Parathyroid adenoma (tissue), 2 donors: ENCODE measurements at regions not wholly inside any gene's neighbourhood (a gene's known extent, or its start where the extent isn't known, plus 50 kb on each side); places are given as distances from the start of the nearest gene placed in this dataset.
"Not testable (repeated sequence)": the region's sequence is repeated elsewhere in the genome, so short reads cannot be mapped to it uniquely, and the experiment has no call there.

Experiments used
- H2AFZ ChIP-seq: fragments of 300-600 bp; sonication (generic); one replicate; pipeline ENCODE4 v1.7.0; 2017; ENCODE audit warnings: antibody characterized with exemption, mild to moderate bottlenecking
- H3K27ac ChIP-seq: fragments of 300-600 bp; sonication (generic); one replicate; pipeline ENCODE4 v1.7.0; 2017
- H3K27me3 ChIP-seq: fragments of 300-600 bp; sonication (generic); one replicate; pipeline ENCODE4 v1.7.0; 2017; ENCODE audit warnings: low read length; ENCODE audit not compliant: control insufficient read depth, insufficient read depth
- H3K36me3 ChIP-seq: fragments of 300-600 bp; sonication (generic); one replicate; pipeline ENCODE4 v1.7.0; 2017; ENCODE audit warnings: low read length; ENCODE audit not compliant: control insufficient read depth, insufficient read depth
- H3K4me1 ChIP-seq: fragments of 300-600 bp; sonication (generic); one replicate; pipeline ENCODE4 v1.7.0; 2017; ENCODE audit warnings: control low read depth
- H3K4me2 ChIP-seq: fragments of 300-600 bp; sonication (generic); one replicate; pipeline ENCODE4 v1.7.0; 2017; ENCODE audit warnings: low read length
- H3K4me3 ChIP-seq: fragments of 300-600 bp; sonication (generic); one replicate; pipeline ENCODE4 v1.7.0; 2017; ENCODE audit warnings: low read depth, low read length
- H3K79me2 ChIP-seq: fragments of 300-600 bp; sonication (generic); one replicate; pipeline ENCODE4 v1.7.0; 2017; ENCODE audit warnings: control low read depth
- H3K9ac ChIP-seq: fragments of 300-600 bp; sonication (generic); one replicate; pipeline ENCODE4 v1.7.0; 2017; ENCODE audit warnings: mild to moderate bottlenecking
- H3K9me3 ChIP-seq: fragments of 300-600 bp; sonication (generic); one replicate; pipeline ENCODE4 v1.7.0; 2017; ENCODE audit warnings: low read length; ENCODE audit not compliant: control insufficient read depth
- CTCF ChIP-seq: fragments of 300-600 bp; sonication (generic); IDR thresholded peaks from one replicate; pipeline ENCODE4 v1.7.0; 2017; ENCODE audit warnings: antibody characterized with exemption, mild to moderate bottlenecking
- donor health status: primary hyperparathyroidism.

GRCh38 chr7:54189330-54189729 is 352.8 kb upstream of the VSTM2A start:
- no peak for TF ChIP-seq CTCF

GRCh38 chr7:54201501-54201900 is 340.7 kb upstream of the VSTM2A start:
- H3K9me3 ChIP-seq = no peaks in the 10 kb centered on the region
- no peaks in the 10 kb centered on the region for H3K4me1 ChIP-seq
- H3K4me2 ChIP-seq = no peak overlapping the region
- no peaks in the 10 kb centered on the region for H3K79me2 ChIP-seq
- no peak overlapping the region for H3K4me3 ChIP-seq
- H3K27me3 ChIP-seq = no peaks in the 10 kb centered on the region
- no peak overlapping the region for H3K27ac ChIP-seq
- H2AFZ ChIP-seq = no peak overlapping the region
- no peak for TF ChIP-seq CTCF
- no peaks in the 10 kb centered on the region for H3K36me3 ChIP-seq
- no peak overlapping the region for H3K9ac ChIP-seq

More at GRCh38 chr7:54189330-54189729, 352.8 kb upstream of the VSTM2A start:
- Histone ChIP-seq H3K79me2 (no peaks in the 10 kb centered on the region), H3K36me3 (no peaks in the 10 kb centered on the region), H3K9me3 (no peaks in the 10 kb centered on the region), H3K27me3 (no peaks in the 10 kb centered on the region), H3K9ac (no peak overlapping the region), H3K4me3 (no peak overlapping the region), H3K27ac (no peak overlapping the region), H3K4me1 (no peaks in the 10 kb centered on the region), H2AFZ (no peak overlapping the region), H3K4me2 (no peak overlapping the region)

DNA sequence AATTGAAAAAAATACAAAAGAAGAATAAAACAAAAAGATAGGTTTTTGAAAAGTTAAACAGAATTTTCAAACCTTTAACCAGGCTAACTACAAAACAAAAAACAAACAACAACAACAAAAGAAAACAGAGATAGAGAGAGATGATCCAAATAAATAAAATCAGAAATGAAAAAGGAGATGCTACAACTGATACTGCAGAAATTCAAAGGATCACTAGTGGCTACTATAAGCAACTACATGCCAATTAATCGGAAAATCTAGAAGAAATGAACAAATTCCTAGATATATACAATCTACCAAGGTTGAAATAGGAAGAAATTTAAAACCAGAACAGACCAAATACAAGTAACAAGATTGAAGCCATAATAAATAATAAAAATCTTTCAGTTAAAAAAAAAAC is 326.8 kb upstream of the VSTM2A start:
- H3K4me1 ChIP-seq = no peaks in the 10 kb centered on the region
- no peaks in the 10 kb centered on the region for H3K79me2 ChIP-seq
- no peak overlapping the region for H2AFZ ChIP-seq
- no peaks in the 10 kb centered on the region for H3K9me3 ChIP-seq
- no peak overlapping the region for H3K9ac ChIP-seq
- H3K4me3 ChIP-seq = no peak overlapping the region
- no peaks in the 10 kb centered on the region for H3K36me3 ChIP-seq
- no peak for TF ChIP-seq CTCF
- H3K27ac ChIP-seq = no peak overlapping the region
- H3K27me3 ChIP-seq = no peaks in the 10 kb centered on the region
- H3K4me2 ChIP-seq = no peak overlapping the region

DNA sequence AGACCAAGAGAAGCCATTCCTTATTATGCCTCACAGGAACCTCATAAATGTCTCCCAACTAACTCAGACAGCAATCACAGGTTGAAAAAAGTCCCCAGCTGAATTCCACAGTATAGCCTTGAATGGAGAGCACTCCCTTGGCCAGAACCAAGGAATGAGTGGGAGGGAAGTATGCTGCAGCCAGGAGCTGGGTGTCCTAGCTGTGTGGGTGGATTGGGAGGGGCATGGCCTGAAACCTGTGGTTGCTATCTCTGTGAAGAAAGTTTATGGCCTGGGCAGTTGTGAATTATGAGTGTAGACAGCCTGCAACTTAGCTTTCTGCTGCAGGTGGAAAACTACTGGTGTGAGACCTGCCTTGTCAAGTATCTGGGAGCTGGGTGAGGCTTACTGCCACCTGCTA is 316.1 kb upstream of the VSTM2A start:
- not testable (repeated sequence) for H3K27me3 ChIP-seq, H3K79me2 ChIP-seq, H3K4me1 ChIP-seq

DNA sequence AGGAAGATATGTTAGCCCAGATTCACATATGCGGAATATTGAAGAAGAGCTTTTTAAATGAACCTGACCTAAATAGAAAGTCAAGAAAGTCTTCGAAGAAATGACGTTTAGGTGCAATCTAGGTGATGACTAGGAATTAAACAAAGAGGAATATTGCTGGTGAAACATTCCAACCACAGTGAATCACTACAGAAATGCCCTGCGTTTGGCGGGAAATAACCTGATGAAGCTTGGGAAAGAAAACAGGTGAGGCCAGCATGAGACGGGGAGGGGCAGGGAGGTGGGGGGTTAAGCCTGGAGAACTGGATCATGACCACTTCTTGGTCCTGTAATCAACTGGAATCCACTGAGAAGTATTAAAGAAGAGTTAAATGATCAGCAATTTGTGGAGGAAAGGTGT is 299.4 kb upstream of the VSTM2A start:
- Histone ChIP-seq H3K4me2 (no peak overlapping the region), H3K4me1 (no peaks in the 10 kb centered on the region), H2AFZ (no peak overlapping the region), H3K27ac (no peak overlapping the region), H3K36me3 (no peaks in the 10 kb centered on the region), H3K9me3 (no peaks in the 10 kb centered on the region), H3K79me2 (no peaks in the 10 kb centered on the region), H3K9ac (no peak overlapping the region), H3K4me3 (no peak overlapping the region), H3K27me3 (no peaks in the 10 kb centered on the region)
- no peak for TF ChIP-seq CTCF

More for the DNA sequence above, 316.1 kb upstream of the VSTM2A start:
- H3K4me2 ChIP-seq, H3K9ac ChIP-seq, H3K4me3 ChIP-seq, H3K36me3 ChIP-seq, H2AFZ ChIP-seq, H3K9me3 ChIP-seq, H3K27ac ChIP-seq: not testable (repeated sequence)
